DLD1 (cell line): ENCODE measurements at regions not wholly inside any gene's neighbourhood (a gene's known extent, or its start where the extent isn't known, plus 50 kb on each side); places are given as distances from the start of the nearest gene placed in this dataset.

ENCODE experiments used
- in situ Hi-C: cut with HindIII; loops from 2 replicates; pipeline ENCODE4 v1.10.0; 2017; ENCODE audit warnings: low sequenced_read_pairs

DNA sequence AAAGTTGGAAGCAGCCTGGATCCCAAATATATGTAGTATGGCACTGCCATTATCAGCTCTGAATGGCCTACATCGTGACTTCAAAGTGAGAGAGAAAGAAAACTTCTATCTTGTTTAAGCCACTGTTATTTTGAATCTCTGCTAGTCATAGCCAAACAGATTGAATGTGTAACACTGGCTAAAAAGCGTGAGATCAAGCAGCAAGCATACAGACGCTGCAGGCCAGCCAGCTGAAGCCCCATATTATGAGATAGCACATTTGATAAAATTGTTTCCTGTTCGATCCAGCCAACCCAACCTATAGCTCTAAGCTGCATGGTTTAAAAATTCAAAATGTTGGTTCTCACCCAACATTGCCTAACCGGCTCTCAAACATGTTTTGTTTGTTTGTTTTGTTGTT, 95.0 kb downstream of the DUSP6 start:
- in situ Hi-C loops = no loop called here

DNA sequence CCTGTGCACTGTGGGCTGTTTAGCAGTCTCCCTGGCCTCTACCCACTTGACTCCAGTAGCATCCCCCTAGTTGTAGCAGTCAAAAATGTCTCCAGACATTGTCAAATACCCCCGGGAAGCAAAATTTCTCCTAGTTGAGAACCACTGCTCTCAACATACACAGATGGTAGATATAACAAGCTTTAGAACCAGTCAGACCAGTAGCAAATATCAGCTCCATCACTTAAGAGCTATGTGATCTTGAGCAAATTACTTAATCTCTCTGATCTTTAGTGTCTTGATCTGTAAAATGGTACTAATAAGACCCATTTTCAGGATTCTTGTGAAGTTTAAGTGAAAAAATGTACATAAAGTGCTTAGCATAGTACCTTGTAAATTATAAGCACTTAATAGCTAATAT, 96.2 kb downstream of the DUSP6 start:
- in situ Hi-C loops = no loop called here

DNA sequence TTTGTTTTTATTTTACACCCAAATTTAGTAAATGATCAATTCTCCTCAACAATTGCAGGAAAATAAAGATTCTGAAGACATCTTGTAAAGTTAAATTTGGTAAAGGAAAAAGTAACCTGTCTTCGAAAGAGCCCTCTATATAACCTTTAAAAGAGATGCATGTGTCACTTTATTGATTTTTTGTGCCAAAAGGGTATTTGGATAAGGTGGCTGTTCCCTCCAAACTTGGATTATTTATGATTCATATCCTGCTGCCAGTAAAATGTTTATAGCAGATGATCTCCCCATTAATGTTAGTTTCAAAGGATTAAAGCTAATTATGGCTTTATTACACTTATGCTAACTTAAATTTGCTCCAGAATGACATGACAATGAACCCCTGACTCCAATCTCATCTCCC, 98.8 kb downstream of the DUSP6 start:
- in situ Hi-C loops = no loop called here

DNA sequence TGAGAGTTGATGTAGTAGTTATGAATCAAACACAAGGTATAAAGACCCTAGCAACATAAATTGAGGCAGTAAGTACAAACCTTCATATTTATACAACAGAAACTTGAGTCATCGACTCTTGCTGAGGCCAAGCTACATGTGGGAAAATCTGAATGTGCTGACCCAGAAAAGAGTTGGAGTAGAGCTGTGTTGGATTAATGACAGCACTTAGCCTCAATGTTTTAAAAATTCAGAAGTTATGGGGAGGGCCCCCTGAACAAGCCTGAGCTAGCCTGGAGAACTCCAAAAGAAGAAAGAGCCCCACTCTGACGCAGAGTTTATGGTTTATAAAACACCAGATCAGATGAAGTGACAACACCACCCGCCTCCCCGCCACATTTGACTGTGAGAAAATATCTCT, 100.0 kb downstream of the DUSP6 start:
- in situ Hi-C loops = no loop called here

DNA sequence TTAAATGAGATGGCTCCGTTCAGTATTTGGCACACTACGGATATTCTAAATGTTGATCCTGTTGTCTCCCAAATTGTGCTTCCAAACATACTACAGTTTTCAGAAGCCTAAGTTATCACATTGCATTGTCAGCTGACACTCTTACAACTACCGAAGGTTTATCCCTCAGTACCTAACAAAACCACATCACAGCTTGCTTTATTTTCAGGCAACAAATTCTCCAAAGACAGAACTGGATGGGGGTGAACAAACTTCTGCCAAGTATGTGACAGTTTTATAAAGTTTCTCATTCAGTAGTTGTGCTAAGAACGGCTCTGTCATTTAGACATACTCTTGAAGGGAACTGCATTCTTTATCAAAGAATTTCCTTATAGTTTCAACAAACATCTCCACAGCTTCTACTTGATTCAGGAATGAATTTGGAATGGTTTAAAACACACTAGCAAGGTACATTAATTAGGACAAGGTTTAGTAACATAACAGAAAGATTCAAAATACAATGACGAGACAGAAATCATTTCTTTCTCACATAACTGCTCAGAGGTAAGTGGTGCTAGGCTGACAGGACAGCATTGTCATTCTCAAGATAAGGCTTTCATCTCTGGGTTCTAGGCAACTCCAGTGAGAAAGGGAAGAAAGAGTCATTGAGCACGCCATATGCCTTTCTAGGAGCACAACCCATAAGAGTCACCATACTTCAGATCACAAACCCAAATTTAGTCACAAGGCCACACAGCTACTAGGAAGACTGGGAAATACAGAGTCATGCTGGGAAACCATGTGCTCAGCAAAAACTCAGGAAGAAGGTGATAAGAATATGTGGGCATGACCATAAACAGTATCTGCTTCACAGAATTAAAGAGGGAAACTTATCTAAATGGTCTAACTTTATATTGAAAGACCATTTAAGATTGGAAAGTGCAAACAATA, 100.7 kb downstream of the DUSP6 start:
- in situ Hi-C loops = no loop called here

DNA sequence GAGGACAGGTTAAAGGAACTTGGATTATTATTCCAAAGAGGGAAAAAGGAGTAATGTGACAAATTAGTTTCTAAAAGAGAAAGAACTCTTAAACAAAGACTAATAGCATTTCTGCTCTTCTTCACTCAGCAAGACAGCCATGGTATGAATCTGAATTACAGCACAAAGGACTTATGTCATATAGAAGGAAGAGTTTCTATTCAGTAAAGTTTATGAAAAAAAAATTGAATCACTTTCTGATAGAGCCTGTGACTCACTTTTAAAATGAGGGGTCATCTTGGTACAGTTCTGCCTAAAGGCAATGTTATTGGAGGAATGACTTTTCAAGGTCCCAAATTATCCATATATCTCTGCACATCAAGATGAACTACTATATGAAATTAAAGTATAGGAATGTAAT, 101.7 kb downstream of the DUSP6 start:
- in situ Hi-C loops = no loop called here

DNA sequence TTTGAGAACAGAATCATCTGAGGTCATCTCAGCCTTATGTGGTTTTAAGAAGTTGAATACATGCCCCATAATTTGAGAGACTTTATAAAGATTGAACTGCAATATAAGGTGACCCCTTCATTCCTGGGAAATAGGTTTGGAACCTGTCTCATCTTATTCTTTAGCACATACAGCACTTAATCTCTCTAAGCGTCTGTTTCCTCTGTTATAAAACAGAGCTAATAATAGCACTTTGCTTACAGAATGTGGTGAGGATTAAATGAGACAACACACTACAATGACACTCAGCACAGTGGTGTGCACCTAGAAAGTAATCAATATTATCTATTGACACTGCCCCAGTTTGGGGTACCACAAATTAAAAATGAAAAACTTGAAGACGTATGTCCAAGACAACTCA, 102.1 kb downstream of the DUSP6 start:
- in situ Hi-C loops = no loop called here

DNA sequence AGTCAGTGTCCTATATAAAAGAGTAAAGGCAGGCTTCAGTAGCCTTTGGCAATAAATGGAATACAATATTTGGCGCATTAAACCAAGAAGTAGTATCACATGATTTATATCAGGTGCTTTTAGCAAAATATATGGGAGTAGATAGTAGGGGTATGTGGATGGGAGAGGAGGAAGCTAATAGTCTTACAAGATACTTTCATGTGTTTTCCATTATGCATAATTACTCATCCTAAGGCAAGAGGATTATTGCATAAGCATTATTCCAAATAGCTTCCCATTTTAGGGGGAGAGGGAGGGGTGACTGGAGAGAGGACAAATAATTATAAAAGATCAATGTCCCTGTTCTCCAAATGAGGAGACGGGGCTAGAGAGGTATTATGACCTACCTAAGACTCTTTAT, 104.3 kb downstream of the DUSP6 start:
- in situ Hi-C loops = no loop called here

DNA sequence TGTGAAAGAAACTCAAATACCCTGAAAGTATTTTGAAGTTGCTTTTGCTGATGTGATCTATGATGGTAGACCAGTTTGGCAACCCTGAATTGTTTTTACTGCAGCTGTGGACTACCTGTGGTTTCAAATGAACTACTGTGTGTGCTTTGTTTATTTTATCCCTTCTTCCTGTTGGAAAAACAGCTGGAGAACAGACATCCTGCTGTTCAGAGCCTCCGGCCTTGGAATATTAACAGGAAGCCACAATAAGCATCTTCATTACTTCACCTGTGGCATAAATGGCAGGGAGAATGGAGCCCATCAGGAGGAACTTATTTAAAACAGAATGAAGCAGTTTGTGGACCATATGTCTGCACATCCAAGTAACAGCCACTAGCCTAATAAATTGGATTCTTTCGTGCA, 104.8 kb downstream of the DUSP6 start:
- in situ Hi-C loops = no loop called here

DNA sequence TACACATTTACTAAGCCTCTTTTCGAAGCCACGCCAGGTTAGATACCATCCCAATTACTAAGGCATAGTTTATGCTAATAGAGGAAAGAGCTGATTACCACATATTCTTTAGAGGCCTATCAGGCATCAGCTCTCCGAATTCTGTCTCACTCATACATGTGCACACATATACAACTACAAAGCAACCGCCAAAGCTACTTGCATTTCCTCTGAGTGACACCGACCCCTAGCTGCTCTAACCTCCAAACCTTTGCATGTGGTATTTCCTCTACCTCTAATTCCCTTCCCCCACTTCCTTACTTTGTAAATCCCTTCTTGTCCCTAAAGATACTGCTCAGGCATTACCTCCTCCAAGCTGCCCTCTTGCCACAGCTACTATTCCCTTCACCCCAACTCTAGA, 107.2 kb downstream of the DUSP6 start:
- in situ Hi-C loops = no loop called here

DNA sequence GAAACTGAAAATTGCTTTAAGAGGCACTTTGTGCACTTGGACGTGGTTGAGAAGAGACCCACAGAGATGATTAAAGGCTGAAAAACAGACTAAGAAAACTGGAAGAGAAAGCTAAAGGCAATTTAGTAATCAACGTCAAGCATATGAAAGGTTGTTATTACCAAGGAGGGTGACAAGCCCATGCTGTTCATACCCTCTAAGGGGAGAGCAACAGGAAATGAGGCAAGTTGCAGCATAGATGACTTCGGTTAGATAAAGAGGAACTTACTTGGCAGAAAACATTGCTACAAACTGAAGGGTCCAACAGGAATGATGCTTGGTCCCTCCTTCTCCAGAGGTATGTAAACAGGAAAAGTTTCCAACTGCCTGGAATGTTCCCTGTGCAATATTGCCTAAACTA, 107.8 kb downstream of the DUSP6 start:
- in situ Hi-C loops = no loop called here

DNA sequence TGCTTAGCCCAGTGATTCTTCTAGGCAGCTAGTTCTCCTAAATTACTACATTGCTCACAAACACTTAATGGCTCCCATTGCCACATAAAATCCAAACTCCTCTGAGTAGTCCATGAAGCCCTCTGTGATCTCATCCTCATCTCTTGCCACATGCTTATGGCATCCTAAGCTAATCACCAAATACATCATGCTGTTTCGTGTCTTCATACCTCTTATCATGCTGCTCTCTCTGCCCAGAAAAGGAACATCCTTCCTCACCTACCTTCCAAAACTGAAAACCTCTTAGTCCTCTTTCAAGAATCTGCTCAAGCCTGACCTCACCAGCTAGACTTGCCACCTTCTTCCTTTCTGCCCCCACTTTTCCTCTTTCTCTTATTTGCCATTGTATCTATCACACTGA, 108.5 kb downstream of the DUSP6 start:
- in situ Hi-C loops = no loop called here

DNA sequence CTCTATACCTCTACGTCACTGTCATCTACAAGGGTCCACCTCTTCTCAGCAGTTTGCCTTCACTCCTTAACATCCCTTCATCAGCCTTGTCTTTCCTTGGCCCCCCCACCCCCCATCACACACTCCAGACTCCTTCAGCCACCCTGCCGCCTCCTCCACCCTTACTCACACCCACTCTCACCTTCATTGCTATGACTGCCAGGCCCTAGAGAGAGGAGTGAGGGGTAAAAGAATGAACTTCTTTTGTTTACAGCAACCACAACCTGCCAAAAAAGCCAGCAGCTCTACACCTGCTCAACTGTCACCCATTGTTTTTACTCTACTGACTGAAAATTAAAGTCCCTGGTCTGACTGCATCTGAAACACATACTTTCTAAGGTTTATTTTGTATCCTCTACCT, 112.8 kb downstream of the DUSP6 start:
- in situ Hi-C loops = no loop called here

DNA sequence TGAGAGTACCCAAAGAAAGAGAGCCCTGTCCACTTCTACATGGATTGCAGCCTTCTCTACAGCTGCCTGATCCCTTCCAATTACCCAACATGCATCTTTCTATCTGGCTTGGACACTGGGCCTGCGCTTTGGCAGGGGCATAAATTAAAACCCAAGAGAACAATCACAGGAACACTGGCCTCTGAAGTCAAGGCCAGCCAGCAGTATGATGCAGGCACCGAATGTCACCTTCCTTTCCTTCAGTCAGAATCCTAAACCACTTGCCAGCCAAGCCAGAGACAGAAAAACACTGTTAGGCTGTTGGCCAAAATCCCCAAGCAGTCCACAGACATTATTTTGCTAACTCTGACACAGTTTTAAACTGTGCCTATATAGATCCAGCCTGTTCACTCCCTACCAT, 113.7 kb downstream of the DUSP6 start:
- in situ Hi-C loops = no loop called here

DNA sequence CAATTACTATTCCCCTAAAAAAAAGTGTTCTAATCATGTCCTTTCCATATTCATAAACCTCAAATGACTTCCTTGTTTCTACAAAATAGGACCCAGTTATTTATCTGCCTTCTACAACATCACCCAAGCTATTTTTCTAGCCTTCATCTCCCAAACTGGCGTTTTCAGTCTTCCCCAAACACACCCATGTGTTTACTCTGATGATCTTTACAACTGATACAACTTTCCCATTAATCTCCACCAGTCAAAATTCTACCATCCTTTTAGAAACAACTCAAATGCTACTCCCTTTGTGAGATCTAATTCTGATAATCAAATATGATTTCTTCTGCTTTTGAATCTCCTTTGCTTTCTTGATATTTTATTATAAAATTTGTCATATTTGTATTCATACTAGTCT, 114.5 kb downstream of the DUSP6 start:
- in situ Hi-C loops = no loop called here

DNA sequence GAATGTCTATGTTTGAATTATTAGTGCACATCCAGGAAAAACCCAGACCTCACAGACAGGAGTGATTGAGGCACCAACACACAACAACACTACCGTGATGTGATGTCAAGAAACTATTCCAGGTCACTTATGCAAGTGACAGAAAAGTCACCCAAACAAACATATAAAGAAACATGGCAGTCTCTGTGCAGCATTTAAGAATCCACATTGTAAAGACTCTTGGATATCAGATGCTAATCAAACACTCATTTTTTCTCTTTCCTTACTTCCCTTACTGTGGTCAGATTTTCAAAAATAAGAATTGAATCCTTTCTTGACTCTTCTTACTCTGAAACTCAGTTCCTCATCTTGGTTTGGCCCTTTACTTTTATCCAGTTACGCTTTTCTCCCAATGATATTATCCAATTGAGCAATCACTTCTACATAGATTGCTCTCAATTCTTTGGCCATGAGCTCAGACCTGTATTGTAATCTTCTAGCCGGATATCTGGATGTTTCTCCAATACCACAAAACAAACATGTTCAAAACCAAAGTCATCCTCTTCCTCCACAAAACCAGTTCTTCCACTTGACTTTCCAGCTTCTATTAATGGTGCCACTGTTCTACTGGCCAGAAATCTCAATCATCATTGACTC, 115.4 kb downstream of the DUSP6 start:
- in situ Hi-C loops = no loop called here

DNA sequence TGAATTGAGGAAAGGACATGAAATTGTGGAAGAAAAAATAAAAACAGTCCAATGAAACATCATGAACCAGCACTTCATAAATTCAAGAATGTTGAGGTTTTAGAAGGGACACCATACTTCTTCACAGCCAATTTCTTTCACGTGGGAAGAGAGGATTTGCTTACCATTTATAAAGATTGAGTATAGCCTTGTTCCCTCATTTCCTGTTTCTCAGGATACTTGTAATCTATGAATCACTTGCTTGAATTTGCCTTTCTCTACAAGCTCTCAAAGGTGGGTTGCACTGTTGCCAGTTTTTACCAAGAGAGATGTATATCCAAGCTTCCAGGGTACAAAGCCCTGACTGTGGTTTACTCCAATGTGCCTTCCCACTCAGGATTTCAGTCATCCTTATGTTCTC, 116.1 kb downstream of the DUSP6 start:
- in situ Hi-C loops = no loop called here

DNA sequence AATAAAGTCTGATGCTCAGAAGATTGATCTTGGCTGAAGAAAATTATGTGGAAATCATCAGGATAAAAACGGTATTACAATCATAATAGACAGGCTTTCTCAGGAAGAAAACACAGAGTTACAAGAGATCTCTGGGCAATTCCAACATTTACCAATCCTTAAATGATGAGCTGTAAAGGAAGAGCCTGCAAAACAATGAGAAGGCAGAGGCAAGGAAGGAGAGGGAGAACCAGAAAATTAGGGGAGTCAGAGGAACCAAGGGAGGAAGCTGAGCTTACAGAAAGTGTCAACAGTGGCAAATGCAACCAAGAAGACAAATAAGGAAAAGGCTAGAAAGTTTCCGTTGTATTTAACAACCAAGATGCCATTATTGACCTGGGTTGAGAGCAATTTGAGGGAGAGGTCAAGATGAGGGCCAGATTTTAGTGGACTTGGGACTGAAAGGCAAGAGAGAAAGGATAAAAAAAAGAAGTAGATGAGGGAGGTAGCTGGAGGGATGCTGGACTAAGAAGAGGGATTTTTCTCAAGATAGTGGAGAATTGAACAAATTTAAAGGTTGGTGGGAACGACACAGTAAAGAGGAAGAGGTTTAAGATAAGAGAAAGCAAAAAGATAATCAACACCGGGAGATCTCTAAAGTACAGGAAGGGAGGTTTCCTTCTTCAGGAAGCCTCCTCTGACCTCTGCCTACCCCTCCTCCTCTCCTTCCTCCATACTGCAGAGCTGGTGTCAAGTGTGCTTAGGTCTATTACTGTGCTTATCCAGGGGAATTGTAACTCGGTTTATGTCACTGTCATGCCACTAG, 116.9 kb downstream of the DUSP6 start:
- in situ Hi-C loops = no loop called here

DNA sequence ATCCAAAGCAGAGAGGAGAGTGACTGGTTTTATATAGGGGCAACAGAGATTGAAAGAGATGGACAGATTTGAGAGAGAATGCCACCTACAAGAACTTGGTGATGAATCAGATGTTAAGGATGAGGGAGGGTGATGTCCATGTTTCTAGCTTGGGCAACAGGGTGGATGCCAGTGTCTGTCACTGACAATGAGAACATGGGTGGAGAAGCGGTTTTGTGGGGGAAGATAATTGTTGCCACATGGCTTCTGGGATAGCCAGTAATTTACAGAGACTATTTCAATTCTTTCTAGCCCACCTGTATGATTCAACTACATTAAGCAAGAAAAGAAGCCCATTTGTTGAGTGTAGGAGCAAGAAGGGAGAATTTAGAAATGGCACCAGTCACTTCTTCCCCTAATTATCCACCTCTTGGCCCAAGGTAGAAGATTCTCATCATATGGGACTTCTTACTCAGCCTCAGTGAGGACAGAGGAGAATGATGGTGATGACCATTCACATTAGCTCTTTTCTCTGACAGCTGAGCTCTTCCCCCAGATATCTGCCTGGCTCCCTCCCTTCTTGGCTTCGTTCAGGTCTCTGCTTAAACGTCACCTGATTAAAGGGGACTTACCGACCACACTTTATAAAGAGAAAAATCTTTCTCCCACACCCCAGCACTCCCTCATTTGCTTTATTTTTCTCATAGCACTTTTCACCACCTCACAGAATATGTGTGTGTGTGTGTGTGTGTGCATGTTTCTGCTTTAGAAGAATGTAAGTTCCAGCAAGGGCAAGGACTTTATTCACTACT, 117.8 kb downstream of the DUSP6 start:
- in situ Hi-C loops = no loop called here

DNA sequence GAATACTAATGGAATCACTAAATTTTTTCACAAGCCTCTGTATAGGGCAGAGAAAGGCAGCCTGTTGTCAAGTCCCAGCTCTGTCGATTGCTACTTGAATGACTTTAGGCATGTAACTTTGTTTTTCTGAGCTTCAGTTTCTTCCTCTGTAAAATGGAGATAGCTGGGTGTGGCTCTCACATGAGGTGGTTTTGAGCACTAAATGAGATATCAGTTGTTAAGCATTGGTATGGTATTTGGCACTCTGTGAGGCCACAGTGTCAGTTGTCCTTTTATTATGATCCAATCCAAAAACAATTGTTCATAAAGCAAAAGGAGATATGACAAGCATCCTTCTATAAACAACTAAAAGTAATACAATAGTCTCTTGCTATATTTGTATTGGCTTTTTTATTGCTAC, 120.6 kb downstream of the DUSP6 start:
- in situ Hi-C loops = no loop called here
